Esophagus muscularis mucosa (tissue), 4 donors: ENCODE measurements at regions not wholly inside any gene's neighbourhood (a gene's known extent, or its start where the extent isn't known, plus 50 kb on each side); places are given as distances from the start of the nearest gene placed in this dataset.

Experiments used
- DNase-seq: peaks from one replicate; pipeline ENCODE4 v3.0.0-alpha.2; 2017; ENCODE audit errors: extremely low spot score
- H3K27ac ChIP-seq, 4 donors: fragments of 200-600 bp; sonication (generic); replicated peaks in 1 of 4; 1 replicate in 3 of 4; 2 replicates in 1 of 4; pipeline ENCODE4 v1.5.1; 2016 to 2019; ENCODE audit warnings: mild to moderate bottlenecking in 1 of 4
- H3K27me3 ChIP-seq, 4 donors: fragments of 200-600 bp; sonication (generic); one replicate each; pipeline versions ENCODE4 v1.5.1 to v1.6.0; 2016 to 2019
- H3K36me3 ChIP-seq, 4 donors: fragments of 200-600 bp; sonication (generic); one replicate each; pipeline ENCODE4 v1.5.1; 2016 to 2019
- H3K4me1 ChIP-seq, 4 donors: fragments of 200-600 bp; sonication (generic); one replicate each; pipeline ENCODE4 v1.5.1; 2016 to 2019
- H3K4me3 ChIP-seq, 4 donors: fragments of 200-600 bp; sonication (generic); 1 replicate in 2 of 4; 2 replicates in 2 of 4; pipeline ENCODE4 v1.5.1; 2016 to 2019; ENCODE audit warnings: mild to moderate bottlenecking in 4 of 4, moderate library complexity in 1 of 4
- H3K9me3 ChIP-seq, 4 donors: fragments of 200-600 bp; sonication (generic); 1 replicate in 3 of 4; 2 replicates in 1 of 4; pipeline ENCODE4 v1.5.1; 2016 to 2019
- CTCF ChIP-seq, 3 experiments: fragments of 200-600 bp in 2 of 3; fragments of 450-650 bp in 1 of 3; sonication (generic) in 2 of 3; IDR thresholded peaks; one replicate each; pipeline ENCODE4 v1.5.1; 2017 to 2019; ENCODE audit warnings: antibody characterized with exemption in 3 of 3, mild to moderate bottlenecking in 2 of 3, moderate library complexity in 1 of 3
- EP300 ChIP-seq: sonication (generic); formaldehyde crosslinking; IDR thresholded peaks from one replicate; pipeline ENCODE4 v1.6.1; 2017; ENCODE audit warnings: antibody characterized with exemption
- POLR2A ChIP-seq: fragments of 450-650 bp; IDR thresholded peaks from one replicate; pipeline ENCODE4 v1.6.1; 2017; ENCODE audit warnings: antibody characterized with exemption, moderate library complexity, mild to moderate bottlenecking, low read depth
- POLR2AphosphoS5 ChIP-seq, 2 donors: sonication (generic); formaldehyde crosslinking; IDR thresholded peaks; one replicate each; pipeline ENCODE4 v1.6.1; 2017; ENCODE audit warnings: antibody characterized with exemption in 2 of 2
- WGBS: methylation state at CpG from one replicate; pipeline ENCODE4 v1.1.5; 2018; 5-methylcytosine and 5-hydroxymethylcytosine counted together
- intact Hi-C: fragments of 100-400 bp; cut with DNase I; formaldehyde crosslinking; loops from one replicate; pipeline ENCODE4 v1.15.1; 2023

- intact Hi-C loops = no loop called here
- Histone ChIP-seq H3K27me3 (no peaks in the 10 kb centered on the region), H3K27ac (no peak overlapping the region), H3K36me3 (peaks cover 0 to 46% (median 12%) of the 10 kb centered on the region in 4 donors), H3K9me3 (no peaks in the 10 kb centered on the region), H3K4me3 (no peak overlapping the region), H3K4me1 (peaks cover 0 to 14% (median under 1%) of the 10 kb centered on the region in 4 donors)
- no peak for DNase-seq
- no peak for TF ChIP-seq CTCF (IDR thresholded peaks at IDR 0.05)
- TF ChIP-seq POLR2A = no peak
- TF ChIP-seq EP300 = no peak
- TF ChIP-seq POLR2AphosphoS5 (IDR thresholded peaks at IDR 0.05) = no peak
Observed at GRCh38 chr3:124412644-124413043, 317.6 kb upstream of the UMPS start.

- 95% methylated on average over 3 of the region's 9 CpGs for WGBS
- Histone ChIP-seq H3K27ac (no peak overlapping the region), H3K4me1 (peaks cover 0 to 14% (median 4%) of the 10 kb centered on the region in 4 donors), H3K4me3 (no peak overlapping the region), H3K9me3 (no peaks in the 10 kb centered on the region), H3K36me3 (peaks cover 0 to 52% (median 12%) of the 10 kb centered on the region in 4 donors), H3K27me3 (no peaks in the 10 kb centered on the region)
- DNase-seq = no peak
- TF ChIP-seq EP300 (no peak), CTCF (IDR thresholded peaks at IDR 0.05) (no peak), POLR2A (no peak), POLR2AphosphoS5 (IDR thresholded peaks at IDR 0.05) (no peak)
- intact Hi-C loops = no loop called here
Observed at GRCh38 chr3:124413393-124413792, 316.9 kb upstream of the UMPS start.

DNA sequence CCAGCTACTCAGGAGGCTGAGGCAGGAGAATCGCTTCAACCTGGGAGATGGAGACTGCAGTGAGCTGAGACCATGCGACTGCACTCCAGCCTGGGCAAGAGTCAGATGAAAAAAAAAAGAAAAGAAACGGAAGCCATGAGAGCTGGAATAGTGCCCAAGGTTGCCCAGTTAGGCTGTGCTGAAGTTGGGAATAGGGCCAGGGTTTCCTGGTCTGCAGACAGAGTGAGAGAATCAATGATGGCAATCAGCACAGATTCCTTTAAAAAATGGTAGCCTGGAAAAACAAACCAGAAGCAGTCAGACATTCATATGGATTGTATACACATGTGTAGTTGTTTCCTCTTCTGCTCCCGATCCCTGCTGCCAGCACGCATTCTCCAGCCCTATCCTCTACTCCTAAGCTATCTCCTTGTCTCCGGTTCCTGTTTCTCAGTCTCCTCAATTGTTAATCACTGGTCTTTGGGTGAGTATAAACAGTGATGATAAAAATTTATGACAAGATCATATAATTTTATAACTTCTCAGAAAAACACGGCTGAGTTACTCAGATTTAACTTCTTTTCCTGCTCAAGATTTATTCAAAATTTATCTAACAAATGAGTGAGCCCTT is 316.2 kb upstream of the UMPS start:
- H3K27ac ChIP-seq = no peak overlapping the region
- TF ChIP-seq POLR2A (no peak), POLR2AphosphoS5 (IDR thresholded peaks at IDR 0.05) (no peak), CTCF (IDR thresholded peaks at IDR 0.05) (no peak), EP300 (no peak)
- H3K36me3 ChIP-seq = peaks cover 0 to 56% (median 12%) of the 10 kb centered on the region in 4 donors
- no peaks in the 10 kb centered on the region for H3K27me3 ChIP-seq
- DNase-seq = no peak
- peaks cover 0 to 21% (median 7%) of the 10 kb centered on the region in 4 donors for H3K4me1 ChIP-seq
- 80% methylated on average over 7 of the region's 7 CpGs for whole genome bisulfite sequencing
- no peaks in the 10 kb centered on the region for H3K9me3 ChIP-seq
- no peak overlapping the region for H3K4me3 ChIP-seq
- intact Hi-C loops = no loop called here

- intact Hi-C loops = no loop called here
- no peak for DNase-seq
- Histone ChIP-seq H3K36me3 (peaks cover 0 to 60% (median 12%) of the 10 kb centered on the region in 4 donors), H3K27me3 (no peaks in the 10 kb centered on the region), H3K9me3 (no peaks in the 10 kb centered on the region), H3K4me3 (no peak overlapping the region), H3K27ac (no peak overlapping the region), H3K4me1 (peaks cover under 1 to 28% (median 15%) of the 10 kb centered on the region in 4 donors)
- TF ChIP-seq POLR2AphosphoS5 (IDR thresholded peaks at IDR 0.05) (no peak), POLR2A (no peak), EP300 (no peak), CTCF (IDR thresholded peaks at IDR 0.05) (no peak)
- WGBS = 98% methylated on average over 3 of the region's 3 CpGs
Observed at GRCh38 chr3:124415446-124415960, 314.7 kb upstream of the UMPS start.
